ENCODE measurements at regions not wholly inside any gene's neighbourhood (a gene's known extent, or its start where the extent isn't known, plus 50 kb on each side); places are given as distances from the start of the nearest gene placed in this dataset.

GRCh38 chr9:108225149-108225800 is 630.5 kb downstream of the ACTL7B start:
- TF ChIP-seq CTCF (IDR thresholded peaks at IDR 0.05; ENCODE audit: insufficient read depth, low read depth, low read length) (no peak), EZH2 (IDR thresholded peaks at IDR 0.05; ENCODE audit: insufficient read depth, low read length) (no peak)

Data from astrocyte (in vitro differentiated cells and primary cell).